GM18498 (cell line): ENCODE measurements at regions not wholly inside any gene's neighbourhood (a gene's known extent, or its start where the extent isn't known, plus 50 kb on each side); places are given as distances from the start of the nearest gene placed in this dataset.

Source experiments
- ATAC-seq: cut with Tn5 transposase; IDR thresholded peaks from one replicate; pipeline ENCODE4 v1.9.1; 2021; ENCODE audit warnings: mild to moderate bottlenecking, moderate library complexity; ENCODE audit not compliant: unreplicated experiment

GRCh38 chr18:70382017-70382416 is 93.2 kb downstream of the SOCS6 start:
- ATAC-seq: no peak

GRCh38 chr18:70380915-70381896 is 92.4 kb downstream of the SOCS6 start:
- no peak for ATAC-seq
